HG03354 (cell line): ENCODE measurements at regions not wholly inside any gene's neighbourhood (a gene's known extent, or its start where the extent isn't known, plus 50 kb on each side); places are given as distances from the start of the nearest gene placed in this dataset.

Source experiments
- ATAC-seq: cut with Tn5 transposase; IDR thresholded peaks from one replicate; pipeline ENCODE4 v1.9.1; 2021; ENCODE audit warnings: mild to moderate bottlenecking; ENCODE audit not compliant: unreplicated experiment, poor library complexity, severe bottlenecking

DNA sequence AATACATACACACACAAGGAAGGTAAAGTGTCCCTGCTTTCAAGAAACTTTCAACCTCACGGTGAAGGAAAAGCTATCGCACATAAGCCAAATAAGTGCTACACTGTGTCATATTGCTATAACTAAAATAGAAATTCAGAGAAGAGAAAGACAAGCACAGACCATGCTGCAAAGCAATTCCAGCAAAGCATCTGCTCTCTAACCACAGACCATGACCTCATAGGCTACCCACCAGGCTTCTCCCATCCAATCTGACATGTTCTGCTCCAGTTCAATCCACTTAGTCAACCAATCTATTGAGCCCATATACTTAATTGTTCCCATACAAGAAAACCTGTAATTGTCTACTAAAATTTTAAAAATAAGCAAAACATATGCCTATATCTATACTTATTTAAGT lies 211.3 kb downstream of the BARHL2 start:
- ATAC-seq, result no peak

DNA sequence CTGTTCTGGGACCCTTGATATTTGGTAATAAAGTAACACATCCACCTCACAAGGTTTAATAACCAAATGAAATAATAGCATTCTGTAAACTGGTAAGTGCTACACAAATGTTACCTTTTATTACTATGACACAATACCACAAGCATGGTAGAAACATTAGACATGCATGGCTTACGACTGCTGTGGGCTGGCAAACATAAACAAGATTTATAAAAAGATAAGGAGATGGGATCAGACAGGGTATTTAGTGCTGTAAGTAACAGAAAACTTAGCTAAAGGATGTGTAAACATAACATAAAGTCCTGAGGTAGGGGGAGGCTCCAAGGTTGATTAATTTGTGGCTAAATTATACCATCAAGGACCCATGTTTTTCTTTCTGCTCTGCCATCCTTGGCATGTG lies 212.6 kb downstream of the BARHL2 start:
- ATAC-seq, result no peak

DNA sequence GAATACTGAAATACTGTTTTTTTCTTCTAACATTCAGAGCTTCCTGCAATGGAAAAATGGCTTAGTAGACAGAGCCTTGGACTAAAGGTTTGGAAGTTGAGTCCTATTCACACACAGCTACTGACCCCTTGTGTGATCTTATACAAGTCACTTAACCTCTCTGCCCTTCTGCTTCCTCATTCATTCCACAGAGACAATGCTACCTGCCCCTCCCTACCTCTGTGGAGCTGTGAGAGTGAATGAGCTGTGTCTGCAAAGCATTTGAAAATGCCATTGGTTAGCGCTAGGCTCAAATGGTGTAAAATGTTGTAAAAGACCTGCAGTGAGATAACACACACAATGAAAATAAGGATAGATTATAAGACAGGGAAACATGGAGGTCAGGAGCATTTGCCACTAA lies 214.4 kb downstream of the BARHL2 start:
- ATAC-seq, result no peak

DNA sequence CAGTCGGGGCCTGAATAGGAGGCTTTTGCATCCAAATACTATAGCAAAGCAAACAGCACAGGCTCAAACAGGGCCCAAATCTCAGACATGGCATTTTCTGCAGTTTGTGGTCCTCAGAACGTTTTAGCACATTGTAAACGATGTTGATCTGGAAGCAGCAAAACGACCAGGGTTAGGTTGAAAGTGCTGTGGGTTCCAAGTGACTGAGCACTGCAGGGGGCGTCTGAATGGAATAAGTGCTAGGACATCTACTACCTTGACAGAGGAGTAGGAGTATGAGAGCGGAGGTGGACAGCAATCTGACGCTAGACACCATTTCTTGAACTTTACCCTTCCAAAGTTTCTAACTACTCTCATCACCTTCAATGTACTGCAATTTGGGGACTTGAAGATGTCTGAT lies 214.9 kb downstream of the BARHL2 start:
- no peak for ATAC-seq

DNA sequence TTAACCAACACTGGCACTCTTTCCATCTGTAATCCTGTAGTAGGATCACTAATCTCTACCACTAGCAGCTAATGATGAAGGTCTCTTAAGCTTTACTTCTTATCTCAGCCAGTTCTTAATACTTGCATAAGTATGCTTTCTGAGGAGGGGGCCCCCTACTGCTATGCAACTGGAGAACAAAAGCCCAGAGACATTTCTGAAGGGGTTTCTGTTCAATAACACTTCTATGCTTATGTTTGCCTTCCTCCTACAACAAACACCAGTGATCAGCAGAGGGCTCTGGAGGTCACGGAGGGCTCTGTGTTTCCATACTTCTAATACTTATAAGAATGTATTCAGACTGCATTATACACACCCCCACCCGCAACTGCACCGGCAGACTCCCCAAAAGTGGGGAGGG lies 215.8 kb downstream of the BARHL2 start:
- ATAC-seq, result no peak

DNA sequence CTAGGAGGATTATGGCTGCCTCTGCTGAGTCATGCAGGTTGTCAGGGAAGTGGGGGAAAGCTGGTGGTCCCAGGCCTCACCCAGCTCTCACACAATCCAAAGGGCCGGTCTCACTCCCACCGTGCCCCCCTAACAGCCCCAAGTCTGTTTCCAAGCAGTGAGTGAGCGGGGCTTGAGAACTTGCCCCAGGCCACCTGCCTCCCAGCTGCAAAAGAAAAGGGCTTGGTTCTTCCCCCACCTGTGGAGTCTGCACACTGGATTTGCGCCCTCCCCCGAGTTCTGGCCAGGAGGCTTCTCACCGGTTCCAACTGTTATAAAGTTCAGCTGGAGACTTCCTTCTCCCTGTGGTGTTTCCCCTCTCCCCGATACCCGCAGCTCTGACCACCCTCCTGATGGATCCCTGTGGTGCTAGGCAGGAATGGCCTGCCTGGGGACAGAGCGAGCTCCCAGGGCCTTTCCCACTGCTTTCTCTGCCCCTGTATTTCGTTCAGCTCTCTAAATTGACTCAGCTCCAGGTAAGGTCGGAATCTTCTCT lies 222.3 kb downstream of the BARHL2 start:
- ATAC-seq, result no peak

DNA sequence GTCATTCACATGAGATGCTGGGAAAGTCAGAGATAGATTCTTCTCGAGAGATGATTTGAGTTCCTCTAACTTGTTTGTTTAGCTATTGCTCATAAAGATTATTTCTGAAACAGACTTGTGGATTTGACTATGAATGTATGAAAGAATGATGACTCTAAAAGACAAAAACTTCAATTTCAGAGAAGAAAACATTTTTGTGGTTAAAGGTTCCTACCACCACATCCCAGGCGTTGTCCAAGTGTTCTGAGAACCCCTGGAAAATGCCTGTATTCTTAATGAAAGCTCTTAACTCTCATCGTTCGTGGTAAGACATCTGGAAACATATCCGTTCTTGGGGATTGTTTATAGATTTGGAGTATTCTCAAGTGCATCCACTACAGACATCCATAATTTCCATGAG lies 228.7 kb downstream of the BARHL2 start:
- no peak for ATAC-seq

DNA sequence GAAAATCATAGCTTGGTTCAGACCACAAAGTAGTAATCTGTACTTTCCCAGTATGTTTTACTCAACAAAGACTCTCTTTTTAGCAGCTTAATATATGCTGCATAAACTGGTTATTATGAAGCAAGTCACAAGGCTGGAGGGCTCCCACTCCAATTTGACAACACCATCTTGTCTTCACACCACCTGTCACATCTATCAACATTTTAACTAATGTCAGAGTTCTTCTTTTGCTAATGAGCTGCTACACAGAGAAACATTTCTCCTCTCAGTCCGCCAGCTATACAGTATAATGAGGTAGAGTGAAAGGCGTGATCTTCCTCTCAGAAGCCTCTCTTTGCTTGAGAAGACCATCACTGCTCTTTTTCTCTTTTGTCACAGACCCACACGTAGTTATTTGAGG lies 230.1 kb downstream of the BARHL2 start:
- peak; percentile 23 for ATAC-seq

DNA sequence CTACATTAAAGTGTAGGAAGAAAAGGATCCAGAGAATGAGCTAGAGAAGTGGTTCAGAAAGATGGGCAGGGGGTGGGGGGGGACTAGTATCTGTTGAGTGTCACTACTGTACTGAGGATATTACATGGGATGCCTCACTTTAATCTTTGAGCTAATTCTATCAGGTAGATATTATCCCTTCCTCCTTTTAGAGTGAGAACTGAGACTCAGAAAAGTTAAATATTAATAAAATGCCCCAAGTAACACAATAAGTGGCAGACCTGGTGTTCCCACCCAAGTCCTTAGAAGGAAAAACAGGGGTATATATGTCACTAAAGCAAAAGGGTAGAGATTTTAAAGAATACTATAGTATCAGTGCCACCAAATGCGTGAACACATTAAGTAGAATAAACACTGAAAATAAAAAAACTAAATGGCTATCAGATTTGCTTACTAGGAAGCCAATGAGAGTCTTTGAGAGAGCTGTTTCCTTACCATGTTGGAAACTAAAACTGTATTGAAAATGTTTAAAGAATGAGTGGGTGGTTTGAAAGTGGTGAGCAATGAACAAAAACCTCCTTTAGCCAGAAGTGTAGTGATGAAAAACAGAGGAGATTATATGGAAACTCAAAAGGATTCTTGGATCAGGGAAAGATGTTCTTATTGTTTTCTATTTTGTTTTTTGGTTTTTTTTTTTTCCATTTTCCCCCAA lies 230.8 kb downstream of the BARHL2 start:
- peak; percentile 70 for ATAC-seq

DNA sequence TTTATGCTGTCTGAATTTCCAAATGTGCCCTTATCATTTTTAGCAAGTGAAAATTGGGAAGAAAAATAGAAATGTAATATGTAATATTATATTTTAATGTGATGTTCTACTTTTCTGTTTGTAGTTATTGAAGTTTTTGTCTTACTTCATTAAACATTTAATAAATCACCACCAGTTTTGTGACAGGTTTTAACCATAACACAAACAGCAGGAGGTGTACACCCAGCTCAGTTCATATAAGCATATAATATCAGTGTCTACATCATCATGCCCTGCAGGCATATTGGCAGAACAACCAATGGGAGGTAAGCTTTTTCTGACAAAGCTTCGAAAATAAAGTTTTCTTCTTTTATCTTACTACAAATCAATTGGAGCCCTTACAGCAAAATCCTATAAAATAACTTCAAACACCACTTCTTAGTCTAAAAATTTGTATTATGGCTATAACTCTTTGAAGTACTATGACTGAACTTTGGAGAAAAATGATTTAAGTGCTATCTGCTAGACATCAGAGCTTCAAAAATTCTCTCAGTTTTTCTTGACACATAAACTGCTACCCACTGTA lies 236.7 kb downstream of the BARHL2 start:
- ATAC-seq, result no peak

DNA sequence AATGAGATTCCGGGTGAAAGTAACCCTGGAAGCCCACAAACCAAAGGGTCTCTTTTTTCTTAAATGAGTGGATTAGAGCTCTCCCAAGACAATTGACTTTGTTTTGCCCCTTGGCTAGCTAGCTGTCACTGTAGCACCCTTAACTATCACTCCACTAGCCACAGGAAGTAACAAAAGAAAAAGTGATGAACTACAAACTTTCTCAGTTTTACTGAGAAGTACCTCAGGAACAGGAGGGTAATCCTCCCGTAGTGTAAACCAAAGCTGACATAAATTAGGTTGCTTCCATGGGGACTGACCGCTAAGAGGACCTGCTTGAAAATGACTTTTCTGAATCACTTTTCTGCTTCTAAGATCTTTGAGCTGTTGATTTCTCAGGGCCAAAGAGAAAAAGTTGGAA lies 240.1 kb downstream of the BARHL2 start:
- ATAC-seq, result no peak

DNA sequence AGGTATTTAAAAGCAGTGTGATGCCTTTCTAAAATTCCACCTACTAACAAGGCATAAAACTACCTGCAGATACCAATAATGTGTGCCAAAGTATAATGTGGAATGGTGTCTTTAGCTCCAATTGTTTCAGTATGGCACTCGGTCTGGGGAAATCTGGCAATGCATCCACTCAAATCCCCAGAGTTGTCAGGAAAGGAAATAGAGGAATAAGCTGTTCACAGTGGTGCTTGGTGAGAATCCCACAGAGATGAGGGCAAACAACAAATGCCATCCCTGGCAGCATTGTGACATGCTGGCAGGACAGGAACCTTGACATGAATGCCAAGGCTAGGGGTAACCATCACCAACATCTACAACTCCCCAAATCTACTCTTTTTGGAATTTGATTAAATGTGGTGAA lies 240.7 kb downstream of the BARHL2 start:
- no peak for ATAC-seq

DNA sequence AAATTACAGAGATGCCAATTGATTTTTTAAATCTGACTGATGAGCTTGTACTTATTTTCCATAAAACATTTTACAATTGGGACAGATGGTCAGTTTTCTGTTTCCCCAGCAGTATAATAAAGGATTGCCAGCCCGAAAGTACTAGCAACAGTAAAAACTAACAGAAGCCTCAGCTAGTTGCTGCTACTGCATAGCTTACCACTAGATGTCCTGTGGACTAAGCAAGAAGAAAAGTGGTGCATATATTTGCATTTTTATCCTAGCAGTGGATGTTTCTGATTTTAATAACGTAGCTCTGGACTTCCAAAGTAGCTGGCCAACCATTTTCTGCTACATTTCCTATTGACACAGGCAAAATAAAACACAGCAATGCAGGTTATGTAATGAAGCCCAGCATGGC lies 241.5 kb downstream of the BARHL2 start:
- ATAC-seq, result no peak

DNA sequence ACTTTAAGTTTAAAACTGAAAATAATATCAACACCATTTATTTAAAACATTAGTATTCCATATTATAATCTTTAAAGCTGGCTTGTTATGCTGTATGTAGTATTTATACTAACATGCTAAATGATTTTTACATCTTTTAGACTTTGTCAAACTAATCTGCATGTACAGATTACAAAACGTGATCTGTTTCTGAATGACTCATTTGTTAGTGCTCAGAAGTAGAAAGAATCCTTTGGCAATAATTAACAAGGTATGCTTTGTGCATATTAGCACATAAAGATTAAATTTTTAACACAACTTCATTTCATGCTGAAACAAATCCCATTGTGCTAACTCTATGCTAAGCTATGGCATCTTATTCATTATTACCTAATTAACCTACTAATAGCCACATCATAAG lies 242.4 kb downstream of the BARHL2 start:
- peak; percentile 54 for ATAC-seq

DNA sequence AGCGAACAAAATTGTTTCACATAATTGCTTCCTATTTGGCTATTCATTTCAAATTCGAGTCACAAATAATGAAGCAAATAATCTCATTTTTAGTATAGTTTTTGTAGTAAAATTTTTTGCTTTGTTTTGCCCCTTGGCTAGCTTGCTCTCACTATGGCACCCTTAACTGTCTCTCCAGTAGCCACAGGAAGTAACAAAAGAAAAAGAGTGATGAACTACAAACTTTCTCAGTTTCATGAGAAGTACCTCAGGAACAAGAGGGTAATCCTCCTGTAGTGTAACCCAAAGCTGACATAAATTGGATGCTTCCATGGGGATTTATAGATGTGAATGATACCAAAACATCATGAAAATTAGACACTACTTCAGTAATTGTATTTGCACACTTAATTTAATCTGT lies 242.9 kb downstream of the BARHL2 start:
- no peak for ATAC-seq

DNA sequence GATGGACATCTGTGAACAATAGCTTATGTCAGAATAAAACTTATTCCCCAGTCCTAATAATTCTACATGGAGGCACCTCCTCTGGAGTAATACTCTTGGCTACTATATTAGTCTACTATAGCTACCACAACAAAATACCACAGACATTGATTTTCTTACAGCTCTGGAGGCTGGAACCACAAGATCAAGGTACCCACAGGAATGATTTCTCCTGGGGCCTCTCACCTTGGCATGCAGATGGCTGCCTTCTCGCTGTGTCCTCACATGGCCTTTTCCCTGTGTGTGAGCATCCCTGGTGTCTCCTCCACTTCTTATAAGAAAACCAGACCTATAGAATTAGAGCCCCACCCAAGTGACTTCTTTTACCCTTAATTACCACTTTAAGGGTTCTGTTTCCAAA lies 244.3 kb downstream of the BARHL2 start:
- ATAC-seq, result no peak

DNA sequence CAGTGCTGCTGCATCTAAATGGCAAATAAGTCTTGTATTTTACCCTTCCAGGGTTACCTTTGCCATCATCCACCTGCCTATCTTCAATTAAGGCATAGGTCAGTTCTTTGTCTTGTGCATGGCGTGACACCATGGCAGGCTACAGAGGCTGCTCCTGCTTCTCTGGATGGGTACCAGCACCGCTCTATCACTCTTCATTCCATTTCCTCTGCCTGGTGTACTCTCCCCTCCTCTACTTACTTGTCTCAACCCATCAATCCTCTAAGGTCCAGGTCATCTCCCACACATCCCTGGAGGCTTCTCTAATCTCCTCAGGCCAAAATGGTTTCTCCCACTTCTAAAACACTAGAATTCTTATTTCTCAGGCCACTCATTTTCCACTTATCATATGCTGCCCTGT lies 257.5 kb downstream of the BARHL2 start:
- ATAC-seq, result no peak

DNA sequence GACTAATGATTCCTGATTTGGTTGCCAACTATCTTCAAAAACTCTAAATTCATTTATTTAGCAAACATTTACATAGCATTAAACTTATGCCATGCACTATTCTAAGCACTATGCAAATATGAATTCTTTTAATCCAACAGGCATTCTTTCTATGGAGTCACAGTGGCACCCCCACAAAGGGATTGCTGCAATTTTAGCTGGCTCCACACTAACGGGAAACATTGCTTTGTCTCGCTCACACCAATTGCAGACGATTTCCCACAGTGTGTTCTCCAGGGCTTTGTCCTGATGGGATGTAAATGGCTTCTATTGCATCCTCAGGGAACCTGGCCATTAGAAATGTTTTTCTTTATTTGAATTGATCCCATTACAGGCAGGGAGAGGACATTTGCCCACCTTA lies 259.1 kb downstream of the BARHL2 start:
- no peak for ATAC-seq

DNA sequence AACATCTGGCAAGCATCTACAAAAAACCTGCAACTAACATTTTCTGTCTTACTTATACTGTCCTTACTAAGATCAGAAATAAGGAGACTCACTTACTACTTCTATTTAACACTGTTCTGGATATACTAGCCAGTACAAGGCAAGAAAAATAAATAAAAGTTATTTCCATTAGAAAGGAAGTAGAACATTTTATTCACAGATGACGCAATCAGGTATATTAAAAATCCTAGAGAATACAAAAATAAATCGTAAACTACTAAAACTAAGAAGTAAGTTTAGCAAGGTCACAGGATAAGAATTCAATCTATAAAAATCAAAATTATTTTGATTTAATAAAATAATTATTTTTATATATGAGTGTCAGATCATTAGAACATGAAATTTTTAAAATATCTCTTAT lies 264.6 kb downstream of the BARHL2 start:
- ATAC-seq, result no peak

DNA sequence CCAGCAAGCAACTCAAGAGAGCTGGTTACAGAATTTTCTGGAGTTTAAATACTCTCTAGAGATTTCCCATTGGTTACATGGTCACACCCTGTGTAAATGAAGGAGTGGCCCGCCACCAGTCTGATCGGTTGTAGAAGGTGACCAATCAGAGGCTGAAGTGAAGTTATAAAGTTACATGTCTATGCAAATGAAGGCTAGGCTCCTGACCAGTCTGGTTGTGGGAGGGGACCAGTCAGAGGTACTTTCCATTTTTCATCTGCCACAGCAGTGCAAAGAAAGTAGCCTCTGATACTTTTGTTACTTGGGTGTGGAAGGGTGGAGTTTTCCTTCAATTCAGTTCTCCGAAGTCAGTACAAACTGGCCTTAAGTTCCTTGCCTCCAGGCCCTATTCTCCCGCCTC lies 273.7 kb downstream of the BARHL2 start:
- no peak for ATAC-seq

DNA sequence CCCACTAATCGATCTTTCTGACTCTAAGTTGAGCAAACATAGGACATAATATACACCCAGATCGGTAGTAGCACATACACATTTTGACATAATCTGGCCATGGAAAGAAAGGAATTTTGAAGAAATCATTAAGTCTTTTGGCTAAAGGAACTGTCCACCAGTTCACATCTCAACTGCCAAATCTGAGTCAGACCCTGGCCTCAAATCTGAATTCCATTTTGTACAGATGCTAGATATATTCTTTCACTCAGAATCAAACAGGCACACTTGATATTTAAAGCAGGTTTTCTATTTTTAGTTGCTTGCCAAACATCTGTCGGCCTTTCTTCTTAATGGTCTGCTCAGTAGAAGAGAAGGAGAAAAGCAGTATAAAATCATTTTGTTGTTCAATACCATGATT lies 281.8 kb downstream of the BARHL2 start:
- ATAC-seq, result no peak

DNA sequence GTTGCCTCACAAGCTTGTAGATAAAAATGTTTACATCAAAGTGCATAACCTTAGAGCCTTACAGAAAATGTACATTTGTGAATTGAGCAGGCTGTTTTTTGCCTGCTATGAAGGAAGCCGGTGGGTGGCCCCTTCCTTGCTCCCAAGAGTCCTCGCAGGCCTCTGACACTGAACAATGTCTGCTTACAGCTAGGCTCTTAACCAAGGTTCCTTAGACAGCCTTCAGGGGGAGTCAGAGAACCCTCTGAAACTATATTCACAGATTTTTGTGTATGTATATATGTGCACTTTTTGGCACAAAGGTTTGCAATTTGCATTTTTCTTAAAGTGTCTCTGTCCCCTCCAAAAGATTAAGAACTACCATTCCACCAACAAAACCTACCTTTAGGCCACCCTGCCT lies 282.6 kb downstream of the BARHL2 start:
- ATAC-seq, result no peak
